GM19397 (cell line): ENCODE measurements at regions not wholly inside any gene's neighbourhood (a gene's known extent, or its start where the extent isn't known, plus 50 kb on each side); places are given as distances from the start of the nearest gene placed in this dataset.
"Not testable (repeated sequence)": the region's sequence is repeated elsewhere in the genome, so short reads cannot be mapped to it uniquely, and the experiment has no call there.

ENCODE experiments used
- ATAC-seq: cut with Tn5 transposase; IDR thresholded peaks from one replicate; pipeline ENCODE4 v1.9.1; 2021; ENCODE audit warnings: mild to moderate bottlenecking, moderate library complexity; ENCODE audit not compliant: unreplicated experiment

GRCh38 chr5:125950012-125950615 lies 473.1 kb upstream of the GRAMD2B start:
- no peak for ATAC-seq

DNA sequence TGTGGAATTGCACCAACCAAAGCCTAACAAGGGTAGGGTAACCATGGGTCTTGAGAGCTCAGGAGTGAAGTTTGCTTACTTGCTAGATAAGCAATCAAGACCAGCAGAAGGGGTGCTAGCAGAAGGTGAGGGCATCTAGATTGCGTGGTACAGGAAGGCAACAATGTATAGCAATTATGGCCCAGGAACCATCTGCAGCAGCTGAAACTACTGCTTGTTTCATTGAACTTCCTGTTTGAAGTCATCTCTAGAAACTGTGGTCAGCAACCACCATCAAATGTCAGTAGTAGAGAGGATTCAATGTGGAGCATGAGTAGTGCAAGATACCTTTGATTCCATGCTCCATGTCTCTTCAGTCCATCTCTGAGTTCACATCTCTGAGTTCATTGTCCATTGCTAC lies 462.1 kb upstream of the GRAMD2B start:
- peak; percentile 96 for ATAC-seq

DNA sequence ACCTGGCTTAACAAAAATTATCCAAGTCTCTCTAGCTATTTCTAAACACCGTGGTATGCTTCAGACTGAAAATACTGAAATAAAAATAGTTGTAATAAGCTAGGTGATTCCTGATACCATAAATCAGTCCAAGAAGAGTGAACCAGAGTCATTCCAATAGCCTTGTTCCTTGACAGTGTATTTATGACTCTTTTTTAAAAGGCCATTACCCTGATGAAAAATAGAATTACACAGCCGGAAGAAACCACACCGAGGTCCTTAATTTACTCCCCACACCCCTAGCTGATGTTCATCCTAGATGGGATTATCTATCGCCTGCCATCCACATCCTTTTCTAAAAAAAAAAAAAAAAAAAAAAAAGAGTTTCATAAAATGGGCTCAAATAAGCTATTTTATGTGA lies 457.6 kb upstream of the GRAMD2B start:
- no peak for ATAC-seq

DNA sequence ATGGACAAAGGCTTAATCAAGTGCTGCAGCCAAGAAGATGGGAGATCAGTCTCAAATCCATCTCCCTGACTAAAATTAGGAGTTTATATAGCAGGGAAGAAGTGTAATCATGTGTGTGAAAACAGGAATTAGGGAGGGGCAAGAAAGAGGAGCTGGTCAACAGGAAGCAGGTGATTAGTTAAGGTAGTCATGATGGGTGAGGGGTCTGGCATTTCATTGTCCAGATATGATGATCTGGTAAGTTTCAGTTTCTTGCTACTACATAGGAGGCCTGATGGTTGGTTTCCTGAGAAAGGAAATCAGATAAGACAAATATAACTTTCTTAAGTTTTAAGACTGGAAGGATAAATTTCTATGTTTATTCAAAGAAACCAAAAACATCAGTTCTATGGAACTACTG lies 455.6 kb upstream of the GRAMD2B start:
- ATAC-seq, result no peak

GRCh38 chr5:125969011-125969813 lies 454.0 kb upstream of the GRAMD2B start:
- no peak for ATAC-seq

DNA sequence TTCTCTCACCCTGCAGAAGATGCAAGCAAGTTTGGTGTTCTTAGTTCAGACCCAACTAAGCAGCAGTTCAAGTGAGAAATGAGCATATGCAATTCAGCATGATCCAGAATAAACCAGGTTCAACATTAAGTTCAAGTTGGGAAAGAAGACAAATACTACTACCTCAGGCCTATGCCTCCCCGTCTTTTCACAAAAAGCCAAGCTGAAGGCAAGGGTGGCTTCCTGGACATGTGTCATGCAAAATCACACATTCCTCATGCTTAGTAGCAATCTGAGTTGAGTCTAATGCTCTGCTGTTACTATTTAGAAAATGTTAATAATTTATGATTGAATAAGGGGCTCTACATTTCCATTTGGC lies 453.4 kb upstream of the GRAMD2B start:
- ATAC-seq, result no peak

- no peak for ATAC-seq
Observed at GRCh38 chr5:125970631-125971307, 452.4 kb upstream of the GRAMD2B start.

DNA sequence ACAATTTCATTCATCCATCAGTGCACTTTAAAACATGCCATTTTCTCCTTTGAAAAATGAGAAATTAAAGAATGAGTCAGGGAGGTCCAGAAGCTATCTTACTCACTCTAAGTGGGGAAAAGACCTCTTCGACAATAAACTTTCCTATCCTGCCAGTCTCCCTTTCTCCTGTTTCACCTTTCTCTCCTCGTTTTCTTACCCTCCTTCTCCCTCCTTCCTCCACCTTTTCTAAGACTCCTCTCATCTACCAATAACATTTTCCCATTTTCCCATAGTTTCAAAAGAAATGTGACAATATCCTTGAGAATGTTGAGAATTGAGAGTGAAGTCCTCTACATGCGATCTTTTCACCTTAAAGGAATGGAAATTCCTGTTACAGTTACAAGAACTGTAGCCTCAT lies 450.5 kb upstream of the GRAMD2B start:
- no peak for ATAC-seq

DNA sequence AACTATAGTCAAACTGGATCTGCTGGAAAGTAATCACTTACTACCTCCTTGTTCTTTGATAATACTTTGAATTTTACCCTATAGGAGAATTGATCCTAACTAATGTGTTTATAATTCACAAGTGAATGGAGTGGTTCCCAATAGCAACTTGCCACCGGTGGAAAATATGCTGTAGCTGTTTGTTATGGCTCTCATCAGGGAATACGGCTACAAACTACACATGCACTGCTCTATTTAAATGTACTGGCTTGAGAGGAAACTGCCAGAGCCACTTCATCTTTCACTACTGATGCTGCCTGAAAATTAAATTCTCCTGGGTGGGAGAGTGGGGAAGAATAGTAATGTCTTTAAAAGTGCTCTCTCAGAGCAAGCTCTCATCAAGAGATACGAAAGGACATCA lies 448.5 kb upstream of the GRAMD2B start:
- ATAC-seq, result no peak

GRCh38 chr5:125976421-125977000 lies 446.7 kb upstream of the GRAMD2B start:
- no peak for ATAC-seq

DNA sequence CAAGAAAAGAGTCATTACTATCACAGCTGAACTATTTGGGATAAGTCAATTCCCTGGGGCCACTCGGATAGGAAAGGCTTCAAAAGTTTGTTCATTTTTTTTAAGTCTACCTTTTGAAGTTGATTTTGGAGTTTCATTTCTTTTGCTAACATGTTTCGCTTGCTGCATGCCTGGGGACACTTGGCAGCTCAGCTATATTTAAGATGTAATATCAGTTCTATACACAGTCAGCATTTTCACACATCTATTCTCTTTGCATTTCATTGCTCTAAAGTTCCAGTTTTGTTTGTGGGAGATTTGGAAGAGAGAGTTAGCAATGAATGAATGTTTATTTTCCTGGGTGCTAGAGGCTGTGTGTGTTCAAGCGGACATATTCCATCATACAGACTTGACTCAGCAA lies 445.2 kb upstream of the GRAMD2B start:
- no peak for ATAC-seq

GRCh38 chr5:125979636-125980035 lies 443.6 kb upstream of the GRAMD2B start:
- no peak for ATAC-seq

DNA sequence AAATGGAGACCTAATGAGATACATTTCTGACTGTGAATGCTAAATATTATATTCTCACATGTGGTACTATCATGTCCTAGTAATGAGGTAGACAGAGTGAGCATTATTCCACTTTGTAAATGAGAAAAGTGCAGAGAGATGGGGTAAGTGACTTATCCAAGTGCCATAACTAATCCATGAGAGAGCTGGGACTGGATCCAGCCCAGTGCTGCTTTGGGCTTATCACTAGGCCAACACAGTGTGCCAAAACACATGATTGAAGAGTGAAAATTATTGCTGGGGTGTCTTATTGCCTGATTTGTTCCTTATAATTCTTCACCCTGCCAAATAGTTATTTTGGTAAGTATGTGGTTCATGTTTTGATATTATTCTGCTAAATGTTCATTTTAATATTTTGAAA lies 442.2 kb upstream of the GRAMD2B start:
- no peak for ATAC-seq

DNA sequence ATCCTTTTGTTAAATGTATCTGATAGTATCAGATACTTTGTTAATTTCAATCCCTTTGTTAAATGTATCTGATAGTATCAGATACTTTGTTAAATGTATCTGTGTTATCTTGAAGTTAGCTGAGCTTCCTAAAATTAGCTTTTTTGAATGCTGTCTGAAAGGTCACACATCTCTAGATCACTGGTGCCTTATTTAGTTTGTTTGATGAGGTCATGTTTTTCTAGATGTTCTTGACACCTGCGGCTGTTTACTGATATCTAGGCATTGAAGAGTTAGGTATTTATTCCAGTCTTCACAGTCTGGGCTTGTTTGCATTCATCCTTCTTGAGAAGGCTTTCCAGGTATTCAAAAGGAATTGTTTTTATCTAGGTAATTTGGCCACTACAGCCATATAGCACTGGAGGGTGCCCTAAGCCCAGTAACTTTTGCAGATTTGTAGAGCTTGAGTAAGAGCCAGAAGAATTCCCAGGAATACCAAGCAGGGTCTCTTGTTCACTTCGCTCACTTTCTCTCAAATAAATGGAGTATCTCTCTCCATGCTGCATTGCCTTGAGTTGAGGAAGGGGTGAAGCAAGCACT lies 435.4 kb upstream of the GRAMD2B start:
- ATAC-seq, result no peak

GRCh38 chr5:125992050-125992449 lies 431.2 kb upstream of the GRAMD2B start:
- no peak for ATAC-seq

- ATAC-seq, result not testable (repeated sequence)
Observed at GRCh38 chr5:125999271-126000030, 423.8 kb upstream of the GRAMD2B start.

DNA sequence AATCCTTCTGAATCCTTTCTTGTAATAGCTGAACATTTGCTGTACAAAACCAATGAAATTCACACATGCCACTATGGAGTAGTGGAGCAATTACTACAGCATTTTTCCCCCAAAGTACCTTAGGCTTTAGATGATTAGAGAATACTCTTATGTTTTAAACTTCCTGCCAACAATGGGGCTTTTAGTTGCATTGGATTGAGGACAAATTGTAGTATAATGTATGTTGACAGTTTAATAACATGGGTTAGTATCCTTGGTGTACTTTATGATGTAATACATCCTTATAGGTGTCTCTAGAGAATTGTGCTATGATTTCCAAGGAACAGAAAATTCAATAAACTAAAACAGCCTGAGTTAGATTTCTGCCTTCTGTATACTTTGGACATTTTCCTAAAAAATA lies 422.7 kb upstream of the GRAMD2B start:
- ATAC-seq, result no peak

DNA sequence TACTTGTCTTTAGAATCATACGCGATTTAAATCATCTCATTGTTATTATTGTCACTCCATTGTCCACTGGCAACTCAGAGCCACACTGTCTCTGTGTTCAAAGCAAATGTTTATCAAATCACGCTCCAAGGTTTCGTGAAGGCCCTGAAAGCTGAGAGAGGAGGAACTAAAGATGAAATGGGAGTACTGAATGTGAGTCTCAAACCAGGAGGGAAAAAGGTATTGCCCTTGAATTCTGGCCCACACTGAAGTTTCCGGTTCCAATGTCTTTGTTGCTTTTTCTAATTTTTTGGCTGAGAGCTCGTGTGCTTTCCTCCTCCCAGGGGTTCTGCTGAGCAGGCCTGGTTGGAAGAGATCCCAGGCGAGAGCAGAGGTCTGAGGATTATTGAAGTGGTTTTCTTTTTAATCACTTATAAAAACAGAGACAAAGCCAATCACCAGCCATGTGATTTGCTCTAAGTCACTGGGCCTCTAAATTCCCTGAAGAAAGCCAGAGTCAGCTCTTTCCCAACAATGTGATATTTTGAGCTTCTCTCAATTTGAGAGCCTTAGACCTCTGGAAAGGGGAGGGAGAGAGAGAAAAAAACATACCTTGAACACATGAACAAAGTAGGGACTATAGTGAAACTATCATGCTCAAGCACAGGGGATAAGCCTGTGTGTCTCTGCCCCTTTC lies 420.8 kb upstream of the GRAMD2B start:
- ATAC-seq, result no peak

- ATAC-seq, result no peak
Observed at GRCh38 chr5:126003309-126003708, 419.9 kb upstream of the GRAMD2B start.

- no peak for ATAC-seq
Observed at GRCh38 chr5:126004636-126005035, 418.6 kb upstream of the GRAMD2B start.
